Chondrocyte (in vitro differentiated cells): ENCODE measurements at regions not wholly inside any gene's neighbourhood (a gene's known extent, or its start where the extent isn't known, plus 50 kb on each side); places are given as distances from the start of the nearest gene placed in this dataset.
A peak's percentile ranks its signal among the peaks of the same experiment; 100 is the strongest.

Experiments used
- DNase-seq: peaks from one replicate; pipeline ENCODE4 v3.0.0; 2021; ENCODE audit warnings: mixed read lengths, low spot score
- H3K27ac Mint-ChIP-seq: one replicate; pipeline ENCODE4 v1.8.0; 2021; ENCODE audit warnings: mild to moderate bottlenecking, moderate library complexity, mixed read lengths; ENCODE audit not compliant: unreplicated experiment
- H3K27me3 Mint-ChIP-seq: 2 replicates; pipeline ENCODE4 v1.8.0; 2021; ENCODE audit warnings: low read depth, mixed read lengths
- H3K36me3 Mint-ChIP-seq: 2 replicates; pipeline ENCODE4 v1.8.0; 2021; ENCODE audit warnings: low read depth, mixed read lengths
- H3K4me1 Mint-ChIP-seq: 2 replicates; pipeline ENCODE4 v1.8.0; 2021; ENCODE audit warnings: low read depth, mild to moderate bottlenecking, mixed read lengths
- H3K4me3 Mint-ChIP-seq: one replicate; pipeline ENCODE4 v1.8.0; 2021; ENCODE audit warnings: mild to moderate bottlenecking, moderate library complexity, mixed read lengths; ENCODE audit not compliant: unreplicated experiment
- H3K9me3 Mint-ChIP-seq: 2 replicates; pipeline ENCODE4 v1.8.0; 2021; ENCODE audit warnings: low read depth, mixed read lengths
- TF ChIP-seq, protein P1 (sequence below): fragments of 200-600 bp; sonication (generic); IDR thresholded peaks from 2 replicates; pipeline ENCODE4 v1.5.0; 2021; ENCODE audit warnings: antibody characterized with exemption, mild to moderate bottlenecking, moderate library complexity

DNA sequence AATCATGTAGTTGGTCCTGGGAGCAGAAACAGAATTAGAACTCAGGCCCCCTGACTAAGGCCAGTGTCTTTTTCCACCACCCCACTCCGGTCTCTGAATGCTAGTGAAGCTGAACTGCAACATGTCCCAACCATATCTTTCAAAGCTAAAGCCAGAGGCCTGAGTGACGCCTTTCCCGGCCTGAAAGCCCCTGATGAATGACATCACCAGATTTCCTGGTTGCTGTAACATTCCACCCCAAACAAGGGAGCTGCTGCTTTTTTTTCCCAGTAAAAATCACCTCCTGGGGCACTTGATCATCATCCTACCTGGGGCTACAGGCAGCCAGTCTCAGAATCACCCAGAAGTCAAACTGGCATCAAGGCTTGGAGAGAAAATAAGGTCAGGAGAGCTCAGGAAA lies 162.7 kb downstream of the ARL4C start:
- TF ChIP-seq, protein P1, sequence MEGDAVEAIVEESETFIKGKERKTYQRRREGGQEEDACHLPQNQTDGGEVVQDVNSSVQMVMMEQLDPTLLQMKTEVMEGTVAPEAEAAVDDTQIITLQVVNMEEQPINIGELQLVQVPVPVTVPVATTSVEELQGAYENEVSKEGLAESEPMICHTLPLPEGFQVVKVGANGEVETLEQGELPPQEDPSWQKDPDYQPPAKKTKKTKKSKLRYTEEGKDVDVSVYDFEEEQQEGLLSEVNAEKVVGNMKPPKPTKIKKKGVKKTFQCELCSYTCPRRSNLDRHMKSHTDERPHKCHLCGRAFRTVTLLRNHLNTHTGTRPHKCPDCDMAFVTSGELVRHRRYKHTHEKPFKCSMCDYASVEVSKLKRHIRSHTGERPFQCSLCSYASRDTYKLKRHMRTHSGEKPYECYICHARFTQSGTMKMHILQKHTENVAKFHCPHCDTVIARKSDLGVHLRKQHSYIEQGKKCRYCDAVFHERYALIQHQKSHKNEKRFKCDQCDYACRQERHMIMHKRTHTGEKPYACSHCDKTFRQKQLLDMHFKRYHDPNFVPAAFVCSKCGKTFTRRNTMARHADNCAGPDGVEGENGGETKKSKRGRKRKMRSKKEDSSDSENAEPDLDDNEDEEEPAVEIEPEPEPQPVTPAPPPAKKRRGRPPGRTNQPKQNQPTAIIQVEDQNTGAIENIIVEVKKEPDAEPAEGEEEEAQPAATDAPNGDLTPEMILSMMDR: no peak

DNA sequence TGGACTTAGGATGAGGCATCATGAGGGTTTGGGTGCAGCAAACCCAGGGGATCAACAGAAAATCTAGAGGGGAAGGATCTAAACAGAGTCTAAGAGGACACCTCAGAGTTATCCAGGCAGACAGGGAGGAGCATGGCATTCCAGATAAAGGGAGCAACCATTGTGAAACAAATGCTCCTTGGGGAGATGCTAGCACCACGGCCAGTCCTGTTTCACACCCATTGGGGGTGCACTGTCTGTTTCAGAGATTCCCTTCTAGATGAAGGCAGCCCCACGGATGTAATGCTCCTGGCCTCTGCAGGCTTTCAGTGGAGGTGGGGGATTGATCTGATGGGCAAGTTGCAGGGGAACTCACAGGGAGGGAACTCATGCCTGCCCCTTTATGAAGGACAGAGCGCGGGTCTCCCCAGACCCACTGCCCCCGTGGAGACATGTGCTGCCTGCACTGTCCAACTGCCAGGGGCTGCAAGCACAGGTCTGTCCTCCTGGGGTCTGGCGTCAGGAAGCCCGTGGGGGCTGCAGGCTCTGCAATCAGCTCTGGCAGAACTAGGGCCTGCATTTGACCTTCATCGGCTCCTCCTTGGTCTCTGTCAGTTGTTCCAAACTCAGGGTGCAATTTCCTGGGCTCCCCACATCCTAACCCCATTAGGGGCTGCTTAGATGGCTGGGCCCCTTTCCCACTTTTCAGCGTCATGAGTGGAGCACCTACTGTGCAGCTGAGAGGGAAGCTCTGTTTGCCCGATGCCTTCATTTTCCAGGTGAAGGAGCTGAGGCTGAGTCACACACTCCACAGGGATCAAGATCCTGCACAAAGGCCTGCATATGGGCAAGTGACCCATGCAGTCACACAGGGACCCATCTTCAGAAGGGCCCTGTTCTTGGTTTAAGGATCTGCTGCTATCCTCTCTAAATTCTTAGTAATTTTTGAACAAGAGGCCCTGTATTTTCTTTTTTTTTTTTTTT lies 163.4 kb downstream of the ARL4C start:
- DNase-seq: no peak
- H3K36me3 Mint-ChIP-seq: peaks cover 2% of the 10 kb centered on the region
- peaks cover 11% of the 10 kb centered on the region for H3K4me1 Mint-ChIP-seq
- H3K27me3 Mint-ChIP-seq: peaks cover 13% of the 10 kb centered on the region
- no peaks in the 10 kb centered on the region for H3K9me3 Mint-ChIP-seq
- H3K27ac Mint-ChIP-seq: no peak overlapping the region
- TF ChIP-seq, protein P1: no peak
- H3K4me3 Mint-ChIP-seq: no peak overlapping the region

More for the DNA sequence above, 162.7 kb downstream of the ARL4C start:
- DNase-seq: no peak
- Mint-ChIP-seq H3K4me1 (peaks cover 11% of the 10 kb centered on the region), H3K27ac (peak overlapping the region; percentile 15), H3K27me3 (peaks cover 13% of the 10 kb centered on the region), H3K36me3 (peaks cover 2% of the 10 kb centered on the region), H3K9me3 (no peaks in the 10 kb centered on the region), H3K4me3 (no peak overlapping the region)

DNA sequence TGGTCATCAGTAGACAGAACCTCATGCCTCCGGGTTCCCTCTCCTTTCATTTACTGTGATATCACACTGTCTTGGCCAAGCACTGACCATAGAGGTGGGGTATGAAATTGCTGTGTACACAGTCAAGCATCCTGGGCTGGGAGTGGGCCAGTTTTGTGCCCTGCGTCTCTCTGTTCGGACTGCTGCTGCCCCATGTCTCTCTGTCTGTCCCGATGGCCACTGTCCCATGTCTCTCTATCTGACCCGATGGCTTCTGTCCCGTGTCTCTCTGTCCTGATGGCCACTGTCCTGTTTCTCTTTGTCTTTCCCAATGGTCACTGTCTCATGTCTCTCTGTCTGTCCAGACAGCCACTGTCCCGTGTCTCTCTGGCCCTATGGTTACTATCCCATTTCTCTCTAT lies 164.9 kb downstream of the ARL4C start:
- H3K4me3 Mint-ChIP-seq: no peak overlapping the region
- H3K27me3 Mint-ChIP-seq: peaks cover 13% of the 10 kb centered on the region
- no peak for DNase-seq
- peaks cover 2% of the 10 kb centered on the region for H3K36me3 Mint-ChIP-seq
- H3K27ac Mint-ChIP-seq: no peak overlapping the region
- TF ChIP-seq, protein P1: no peak
- no peaks in the 10 kb centered on the region for H3K9me3 Mint-ChIP-seq
- peaks cover 11% of the 10 kb centered on the region for H3K4me1 Mint-ChIP-seq

DNA sequence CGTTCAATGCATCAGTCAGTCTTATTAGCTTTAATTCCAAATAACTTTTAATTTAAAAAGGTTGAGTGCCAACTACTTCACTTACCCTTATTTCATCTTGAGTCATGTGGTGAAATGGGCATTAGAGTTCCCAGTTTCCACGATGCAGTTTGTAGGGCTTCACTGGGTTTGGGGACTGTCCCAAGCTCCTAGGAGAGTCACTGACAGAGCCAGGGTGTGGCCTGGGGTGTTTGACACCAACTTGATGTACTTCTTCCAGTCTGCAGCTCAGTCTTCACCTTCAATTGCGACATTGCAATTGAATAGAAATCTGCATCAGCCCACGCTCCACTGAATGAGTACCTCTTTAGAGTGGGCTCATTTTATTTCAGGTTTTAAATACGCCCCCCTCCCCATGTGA lies 165.3 kb downstream of the ARL4C start:
- Mint-ChIP-seq H3K27me3 (peaks cover 13% of the 10 kb centered on the region), H3K36me3 (peaks cover 2% of the 10 kb centered on the region), H3K4me1 (peaks cover 11% of the 10 kb centered on the region), H3K27ac (no peak overlapping the region), H3K4me3 (no peak overlapping the region), H3K9me3 (no peaks in the 10 kb centered on the region)
- DNase-seq: no peak
- TF ChIP-seq, protein P1: no peak

DNA sequence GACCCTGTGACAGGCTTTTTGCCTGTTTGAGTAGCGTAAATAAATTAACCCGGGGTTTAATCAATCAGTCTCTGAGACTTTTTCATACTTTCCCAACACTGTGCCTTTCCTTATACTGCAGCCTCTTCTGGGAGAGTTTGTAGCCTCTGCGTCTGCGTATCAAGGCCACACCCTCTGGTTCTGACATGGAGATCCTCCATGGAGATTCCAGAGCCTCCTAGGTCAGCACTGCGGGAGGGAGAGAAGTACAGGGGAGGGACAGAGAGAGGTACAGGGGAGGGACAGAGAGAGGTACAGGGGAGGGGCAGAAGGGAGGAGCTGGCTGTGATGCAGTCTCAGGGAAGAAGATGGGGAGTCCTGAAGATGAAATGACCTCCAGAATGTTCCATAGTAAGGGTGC lies 166.0 kb downstream of the ARL4C start:
- Mint-ChIP-seq H3K4me3 (no peak overlapping the region), H3K27me3 (peaks cover 13% of the 10 kb centered on the region), H3K27ac (no peak overlapping the region), H3K9me3 (no peaks in the 10 kb centered on the region), H3K4me1 (peaks cover 8% of the 10 kb centered on the region), H3K36me3 (peaks cover 2% of the 10 kb centered on the region)
- TF ChIP-seq, protein P1: no peak
- DNase-seq: no peak
